PC-9 (cell line): ENCODE measurements at regions not wholly inside any gene's neighbourhood (a gene's known extent, or its start where the extent isn't known, plus 50 kb on each side); places are given as distances from the start of the nearest gene placed in this dataset.

Experiments used
- BruUV-seq: library from RNA; stranded (reverse); fragments of 400-500 nt; replicated peaks from 2 replicates; lab custom pipeline; 2021; lab: Mats Ljungman, UMichigan
- CTCF ChIA-PET: fragments of 300-600 bp; sonication (Branson Sonifier 250); formaldehyde crosslinking; loops from one replicate; lab custom pipeline; 2022; ENCODE audit warnings: antibody characterized with exemption; lab: Charles Lee
- POLR2A ChIA-PET: fragments of 300-600 bp; sonication (Branson Sonifier 250); formaldehyde crosslinking; loops from one replicate; lab custom pipeline; 2022; ENCODE audit warnings: antibody characterized with exemption; ENCODE audit not compliant: unreplicated experiment; lab: Charles Lee
- DNase-seq, 2 experiments: peaks; one replicate each; pipeline versions ENCODE4 v3.0.0 to v3.0.0-alpha.2; 2015 to 2022; ENCODE audit warnings: mixed read lengths in 1 of 2
- H2AFZ ChIP-seq: fragments of 200-600 bp; sonication (generic); 2 replicates; pipeline ENCODE4 v1.8.1; 2017; ENCODE audit warnings: antibody characterized with exemption
- H3F3A ChIP-seq: fragments of 200-600 bp; sonication (generic); 2 replicates; pipeline ENCODE4 v1.8.1; 2017; ENCODE audit warnings: antibody characterized with exemption, mild to moderate bottlenecking, low read depth; ENCODE audit not compliant: insufficient read depth
- H3K27ac ChIP-seq: fragments of 200-600 bp; sonication (generic); 2 replicates; pipeline ENCODE4 v1.6.1; 2016; ENCODE audit warnings: mixed run types
- H3K27me3 ChIP-seq: fragments of 200-600 bp; sonication (generic); 2 replicates; pipeline ENCODE4 v1.6.1; 2016; ENCODE audit warnings: low read depth, mixed run types; ENCODE audit not compliant: insufficient read depth
- H3K36me3 ChIP-seq: fragments of 200-600 bp; sonication (generic); 2 replicates; pipeline ENCODE4 v1.6.1; 2016; ENCODE audit warnings: low read depth, mixed run types
- H3K4me1 ChIP-seq: fragments of 200-600 bp; sonication (generic); replicated peaks from 2 replicates; pipeline ENCODE4 v1.6.1; 2016; ENCODE audit warnings: mixed run types; ENCODE audit not compliant: insufficient read depth
- H3K4me2 ChIP-seq: fragments of 200-600 bp; sonication (generic); 2 replicates; pipeline ENCODE4 v1.6.1; 2017; ENCODE audit warnings: mixed run types
- H3K4me3 ChIP-seq: fragments of 200-600 bp; sonication (generic); 2 replicates; pipeline ENCODE4 v1.6.1; 2016; ENCODE audit warnings: mixed run types
- H3K79me2 ChIP-seq: fragments of 200-600 bp; sonication (generic); 2 replicates; pipeline ENCODE4 v1.6.1; 2017; ENCODE audit warnings: low read depth, mixed run types
- H3K9me2 ChIP-seq: fragments of 200-600 bp; sonication (generic); 2 replicates; pipeline ENCODE4 v1.8.1; 2017; ENCODE audit warnings: mild to moderate bottlenecking; ENCODE audit not compliant: insufficient read depth
- H3K9me3 ChIP-seq: fragments of 200-600 bp; sonication (generic); 2 replicates; pipeline ENCODE4 v1.8.1; 2016; ENCODE audit warnings: low read depth; ENCODE audit not compliant: insufficient read depth
- H4K20me1 ChIP-seq: fragments of 200-600 bp; sonication (generic); 2 replicates; pipeline ENCODE4 v1.8.1; 2017; ENCODE audit not compliant: insufficient read depth
- EZH2 ChIP-seq: fragments of 200-600 bp; sonication (generic); IDR thresholded peaks from 2 replicates; pipeline ENCODE4 v1.8.0; 2017; ENCODE audit warnings: antibody characterized with exemption, low read depth
- intact Hi-C: fragments of 100-400 bp; cut with micrococcal nuclease; formaldehyde crosslinking; loops from one replicate; pipeline ENCODE4 v1.10.0; 2022; ENCODE audit not compliant: unreplicated experiment
- TF ChIP-seq, protein P1 (sequence below): fragments of 200-600 bp; sonication (generic); conservative IDR thresholded peaks from 2 replicates; pipeline ENCODE4 v1.6.1; 2017; ENCODE audit warnings: mixed run types, antibody characterized with exemption, mild to moderate bottlenecking, moderate library complexity

DNA sequence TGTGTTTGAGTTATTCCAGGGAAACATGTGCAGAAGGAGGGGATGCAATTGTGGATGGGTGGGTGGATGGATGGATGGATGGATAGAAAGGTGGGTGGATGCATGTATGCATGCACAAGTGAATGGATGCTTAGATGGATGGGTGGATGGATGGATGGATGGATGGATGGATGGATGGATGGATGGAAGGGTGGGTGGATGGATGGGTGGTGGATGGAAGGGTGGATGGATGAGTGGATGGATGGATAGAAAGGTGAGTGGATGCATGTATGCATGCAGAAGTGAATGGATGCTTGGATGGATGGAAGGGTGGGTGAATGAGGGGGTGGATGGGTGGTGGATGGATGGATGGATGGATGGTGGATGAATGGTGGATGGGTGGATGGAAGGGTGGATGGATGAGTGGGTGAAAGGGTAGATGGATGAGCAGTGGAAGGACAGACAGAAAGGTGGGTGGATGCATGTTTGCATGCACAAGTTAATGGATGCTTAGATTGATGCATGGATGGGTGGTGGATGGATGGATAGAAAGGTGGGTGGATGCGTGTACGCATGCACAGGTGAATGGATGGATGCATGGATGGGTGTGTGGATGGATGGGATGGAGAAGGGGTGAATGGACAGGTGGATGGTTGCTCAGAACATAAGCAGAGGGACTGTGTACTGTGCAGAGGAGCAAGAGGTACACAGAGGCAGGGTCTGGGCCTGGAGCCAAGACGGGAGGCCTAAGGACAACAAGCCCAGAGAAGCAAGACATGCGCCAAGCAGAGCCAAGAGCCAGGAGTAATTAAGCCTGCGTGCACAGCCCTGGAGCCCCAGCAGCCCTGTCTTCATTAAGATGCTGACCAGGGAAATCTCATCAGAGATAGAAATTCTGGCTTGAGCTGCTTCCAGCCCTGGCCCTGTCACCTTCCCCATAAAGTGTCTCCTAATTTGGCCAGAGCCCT lies 84.6 kb upstream of the PPP1R26 start:
- H3K9me3 ChIP-seq: no peaks in the 10 kb centered on the region
- ChIA-PET POLR2A (no interaction called here), CTCF (no interaction called here)
- no peaks in the 10 kb centered on the region for H3F3A ChIP-seq
- H3K4me3 ChIP-seq: no peak overlapping the region
- H3K9me2 ChIP-seq: no peaks in the 10 kb centered on the region
- no peak overlapping the region for H2AFZ ChIP-seq
- H3K4me1 ChIP-seq: no peaks in the 10 kb centered on the region
- H3K79me2 ChIP-seq: no peaks in the 10 kb centered on the region
- DNase-seq: no peak
- TF ChIP-seq, protein P1, sequence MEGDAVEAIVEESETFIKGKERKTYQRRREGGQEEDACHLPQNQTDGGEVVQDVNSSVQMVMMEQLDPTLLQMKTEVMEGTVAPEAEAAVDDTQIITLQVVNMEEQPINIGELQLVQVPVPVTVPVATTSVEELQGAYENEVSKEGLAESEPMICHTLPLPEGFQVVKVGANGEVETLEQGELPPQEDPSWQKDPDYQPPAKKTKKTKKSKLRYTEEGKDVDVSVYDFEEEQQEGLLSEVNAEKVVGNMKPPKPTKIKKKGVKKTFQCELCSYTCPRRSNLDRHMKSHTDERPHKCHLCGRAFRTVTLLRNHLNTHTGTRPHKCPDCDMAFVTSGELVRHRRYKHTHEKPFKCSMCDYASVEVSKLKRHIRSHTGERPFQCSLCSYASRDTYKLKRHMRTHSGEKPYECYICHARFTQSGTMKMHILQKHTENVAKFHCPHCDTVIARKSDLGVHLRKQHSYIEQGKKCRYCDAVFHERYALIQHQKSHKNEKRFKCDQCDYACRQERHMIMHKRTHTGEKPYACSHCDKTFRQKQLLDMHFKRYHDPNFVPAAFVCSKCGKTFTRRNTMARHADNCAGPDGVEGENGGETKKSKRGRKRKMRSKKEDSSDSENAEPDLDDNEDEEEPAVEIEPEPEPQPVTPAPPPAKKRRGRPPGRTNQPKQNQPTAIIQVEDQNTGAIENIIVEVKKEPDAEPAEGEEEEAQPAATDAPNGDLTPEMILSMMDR: no peak
- no peak for TF ChIP-seq EZH2
- H3K36me3 ChIP-seq: no peaks in the 10 kb centered on the region
- no TSS peak for BruUV-seq
- no peak overlapping the region for H3K27ac ChIP-seq
- H3K27me3 ChIP-seq: peaks cover 89% of the 10 kb centered on the region
- H4K20me1 ChIP-seq: no peaks in the 10 kb centered on the region
- intact Hi-C loops: no loop called here
- no peak overlapping the region for H3K4me2 ChIP-seq

DNA sequence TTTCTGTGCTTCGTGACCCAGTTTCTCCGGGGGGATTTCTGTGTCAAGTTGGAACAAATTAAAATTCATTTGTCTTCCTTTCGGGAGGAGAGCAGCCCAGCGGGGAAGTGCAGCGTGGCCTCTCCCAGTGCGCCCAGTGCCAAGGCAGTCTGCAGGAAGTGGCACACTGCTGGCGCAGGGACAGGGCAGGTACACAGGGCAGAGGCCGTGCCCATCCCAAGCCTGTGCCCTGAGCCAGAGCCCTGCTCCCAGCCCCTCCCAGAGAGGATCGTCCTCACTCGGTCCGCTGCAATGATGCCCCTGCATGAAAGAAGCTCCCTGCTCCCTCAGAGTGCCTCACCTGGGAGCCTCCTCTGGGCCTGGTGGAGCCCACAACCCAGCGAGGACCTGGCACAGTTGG lies 82.4 kb upstream of the PPP1R26 start:
- H3F3A ChIP-seq: no peaks in the 10 kb centered on the region
- H4K20me1 ChIP-seq: no peaks in the 10 kb centered on the region
- H3K79me2 ChIP-seq: no peaks in the 10 kb centered on the region
- intact Hi-C loops: no loop called here
- no peak overlapping the region for H3K27ac ChIP-seq
- no peak overlapping the region for H3K4me3 ChIP-seq
- H3K36me3 ChIP-seq: no peaks in the 10 kb centered on the region
- no peak overlapping the region for H2AFZ ChIP-seq
- DNase-seq: no peak
- ChIA-PET POLR2A (no interaction called here), CTCF (no interaction called here)
- TF ChIP-seq, protein P1: no peak
- no peak for TF ChIP-seq EZH2
- H3K4me2 ChIP-seq: no peak overlapping the region
- no peaks in the 10 kb centered on the region for H3K4me1 ChIP-seq
- no peaks in the 10 kb centered on the region for H3K9me2 ChIP-seq
- no TSS peak for BruUV-seq
- H3K9me3 ChIP-seq: no peaks in the 10 kb centered on the region
- H3K27me3 ChIP-seq: peaks cover 91% of the 10 kb centered on the region

DNA sequence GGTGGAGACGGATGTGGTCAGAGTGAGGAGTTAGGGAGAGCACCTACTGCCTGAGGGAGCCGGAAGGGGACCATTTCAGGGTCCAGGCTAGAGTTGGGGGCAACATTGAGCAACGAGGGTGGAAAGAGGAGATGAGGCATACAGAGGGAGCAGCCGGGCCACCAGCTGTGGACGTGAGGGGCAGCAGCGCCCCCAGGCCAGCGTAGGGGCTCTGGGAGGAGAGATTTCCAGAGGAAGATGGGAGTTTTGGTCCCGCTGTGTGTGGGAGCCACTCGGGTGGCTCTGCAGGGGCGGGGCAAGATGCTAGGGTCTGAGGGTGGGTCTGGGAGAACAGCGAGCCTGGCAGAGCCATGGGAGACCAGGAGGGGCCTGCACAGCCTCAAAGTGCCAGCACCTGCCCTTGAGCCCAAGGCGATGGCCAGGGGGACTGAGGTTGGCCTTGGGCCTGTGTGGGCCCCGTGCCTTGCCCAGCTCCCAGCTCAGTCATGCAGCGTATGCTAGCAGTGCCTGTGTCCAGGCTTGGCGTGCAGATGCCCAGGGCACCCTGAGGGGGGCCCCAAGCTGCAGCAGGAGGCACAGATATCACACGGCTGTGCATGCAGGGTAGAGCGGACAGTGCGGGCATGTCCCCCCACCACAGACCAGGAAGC lies 80.5 kb upstream of the PPP1R26 start:
- Histone ChIP-seq H3F3A (no peaks in the 10 kb centered on the region), H3K79me2 (no peaks in the 10 kb centered on the region), H3K4me3 (no peak overlapping the region), H3K4me1 (no peaks in the 10 kb centered on the region), H2AFZ (no peak overlapping the region), H3K36me3 (no peaks in the 10 kb centered on the region), H3K4me2 (no peak overlapping the region), H4K20me1 (no peaks in the 10 kb centered on the region), H3K27me3 (peaks cover 93% of the 10 kb centered on the region), H3K27ac (no peak overlapping the region), H3K9me2 (no peaks in the 10 kb centered on the region), H3K9me3 (no peaks in the 10 kb centered on the region)
- intact Hi-C loops: no loop called here
- no peak for TF ChIP-seq EZH2
- TF ChIP-seq, protein P1: no peak
- no peak for DNase-seq
- POLR2A ChIA-PET: no interaction called here
- no TSS peak for BruUV-seq
- CTCF ChIA-PET: interaction anchor here (0.5 kb wide), 1 partner anchor 897 kb away, joined by 3 read pairs; no protein-coding TSS in a partner anchor
